ENCODE measurements at regions not wholly inside any gene's neighbourhood (a gene's known extent, or its start where the extent isn't known, plus 50 kb on each side); places are given as distances from the start of the nearest gene placed in this dataset.

DNA sequence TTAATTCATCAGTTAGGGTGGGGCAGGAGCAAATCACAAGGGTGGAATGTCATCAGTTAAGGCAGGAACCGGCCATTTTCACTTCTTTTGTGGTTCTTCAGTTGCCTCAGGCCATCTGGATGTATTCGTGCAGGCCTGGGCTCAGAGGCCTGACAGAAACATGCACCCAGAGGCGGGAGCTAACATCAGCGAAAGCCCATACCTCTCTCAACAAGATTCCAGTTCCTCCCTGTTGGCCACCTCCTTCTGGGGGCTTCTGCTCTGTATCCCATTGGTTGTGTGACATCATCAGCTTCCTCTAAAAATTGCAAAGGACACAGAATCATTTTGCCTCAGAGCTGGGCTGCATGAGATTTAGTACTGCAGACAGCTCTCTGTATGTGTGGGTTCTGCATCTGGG, 134.3 kb downstream of the ZNF664 start:
- no peaks in the 10 kb centered on the region for H3K36me3 ChIP-seq (ENCODE audit: insufficient read depth, low read length)
- TF ChIP-seq TAF1 (IDR thresholded peaks at IDR 0.05; ENCODE audit: low read depth) (no peak), EZH2 (IDR thresholded peaks at IDR 0.05; ENCODE audit: borderline replicate concordance, insufficient read depth, low read length, poor library complexity, severe bottlenecking) (no peak), CTCF (IDR thresholded peaks at IDR 0.05; ENCODE audit: poor library complexity, severe bottlenecking) (no peak), SMC3 (conservative IDR thresholded peaks at IDR 0.05; ENCODE audit: poor library complexity) (no peak), REST (IDR thresholded peaks at IDR 0.05; ENCODE audit: borderline replicate concordance) (no peak), RAD21 (conservative IDR thresholded peaks at IDR 0.05) (no peak), MXI1 (conservative IDR thresholded peaks at IDR 0.05; ENCODE audit: poor library complexity, severe bottlenecking) (no peak), POLR2AphosphoS5 (IDR thresholded peaks at IDR 0.05) (no peak)
- H3K27me3 ChIP-seq (ENCODE audit: insufficient read depth, low read depth, low read length), result no peaks in the 10 kb centered on the region
- H3K4me2 ChIP-seq (ENCODE audit: low read length), result no peak overlapping the region
- no peaks in the 10 kb centered on the region for H4K20me1 ChIP-seq (ENCODE audit: insufficient read depth)
- no peaks in the 10 kb centered on the region for H3K9me2 ChIP-seq (ENCODE audit: insufficient read depth, low read length)
- no peak overlapping the region for H2AFZ ChIP-seq (ENCODE audit: low read depth, low read length)
- H3K9ac ChIP-seq (ENCODE audit: low read length), result no peak overlapping the region
- no peaks in the 10 kb centered on the region for H3F3A ChIP-seq (ENCODE audit: insufficient read depth, low read length, poor library complexity, severe bottlenecking)
- no peaks in the 10 kb centered on the region for H3K9me3 ChIP-seq (ENCODE audit: low read length)
- no peak overlapping the region for H3K27ac ChIP-seq (ENCODE audit: low read length)
- H3K79me2 ChIP-seq (replicated peaks; ENCODE audit: insufficient read depth, low read length), result no peaks in the 10 kb centered on the region
- no peak overlapping the region for H3K4me3 ChIP-seq (ENCODE audit: low read length)

GRCh38 chr12:124109760-124110159, 136.7 kb downstream of the ZNF664 start:
- Histone ChIP-seq H3K27me3 (ENCODE audit: insufficient read depth, low read depth, low read length) (no peaks in the 10 kb centered on the region), H3K79me2 (replicated peaks; ENCODE audit: insufficient read depth, low read length) (no peaks in the 10 kb centered on the region), H3K4me2 (ENCODE audit: low read length) (no peak overlapping the region), H3K36me3 (ENCODE audit: insufficient read depth, low read length) (no peaks in the 10 kb centered on the region), H3K4me3 (ENCODE audit: low read length) (no peak overlapping the region), H4K20me1 (ENCODE audit: insufficient read depth) (no peaks in the 10 kb centered on the region), H3K9ac (ENCODE audit: low read length) (no peak overlapping the region), H2AFZ (ENCODE audit: low read depth, low read length) (no peak overlapping the region), H3F3A (ENCODE audit: insufficient read depth, low read length, poor library complexity, severe bottlenecking) (no peaks in the 10 kb centered on the region), H3K9me2 (ENCODE audit: insufficient read depth, low read length) (no peaks in the 10 kb centered on the region), H3K27ac (ENCODE audit: low read length) (no peak overlapping the region), H3K9me3 (ENCODE audit: low read length) (no peaks in the 10 kb centered on the region)
- TF ChIP-seq RAD21 (conservative IDR thresholded peaks at IDR 0.05), result no peak
- TF ChIP-seq TAF1 (IDR thresholded peaks at IDR 0.05; ENCODE audit: low read depth), result no peak
- no peak for TF ChIP-seq MXI1 (conservative IDR thresholded peaks at IDR 0.05; ENCODE audit: poor library complexity, severe bottlenecking)
- TF ChIP-seq EZH2 (IDR thresholded peaks at IDR 0.05; ENCODE audit: borderline replicate concordance, insufficient read depth, low read length, poor library complexity, severe bottlenecking), result no peak
- TF ChIP-seq EP300 (conservative IDR thresholded peaks at IDR 0.05; ENCODE audit: poor library complexity, severe bottlenecking), result no peak
- TF ChIP-seq SMC3 (conservative IDR thresholded peaks at IDR 0.05; ENCODE audit: poor library complexity), result no peak
- TF ChIP-seq REST (IDR thresholded peaks at IDR 0.05; ENCODE audit: borderline replicate concordance), result no peak
- no peak for TF ChIP-seq POLR2AphosphoS5 (IDR thresholded peaks at IDR 0.05)

Measured in neural cell (in vitro differentiated cells).